ENCODE measurements at regions not wholly inside any gene's neighbourhood (a gene's known extent, or its start where the extent isn't known, plus 50 kb on each side); places are given as distances from the start of the nearest gene placed in this dataset.

GRCh38 chr16:63059676-63060075 lies 1023.4 kb upstream of the CDH8 start:
- peaks cover 12% of the 10 kb centered on the region for H3K9me3 Mint-ChIP-seq
- no peaks in the 10 kb centered on the region for H3K4me1 ChIP-seq (ENCODE audit: insufficient read depth, low read length)
- no peak for DNase-seq
- no peak overlapping the region for H3K27ac ChIP-seq (ENCODE audit: low read depth in 1 of 2, low read length in 2 of 2)
- TF ChIP-seq, protein P1, sequence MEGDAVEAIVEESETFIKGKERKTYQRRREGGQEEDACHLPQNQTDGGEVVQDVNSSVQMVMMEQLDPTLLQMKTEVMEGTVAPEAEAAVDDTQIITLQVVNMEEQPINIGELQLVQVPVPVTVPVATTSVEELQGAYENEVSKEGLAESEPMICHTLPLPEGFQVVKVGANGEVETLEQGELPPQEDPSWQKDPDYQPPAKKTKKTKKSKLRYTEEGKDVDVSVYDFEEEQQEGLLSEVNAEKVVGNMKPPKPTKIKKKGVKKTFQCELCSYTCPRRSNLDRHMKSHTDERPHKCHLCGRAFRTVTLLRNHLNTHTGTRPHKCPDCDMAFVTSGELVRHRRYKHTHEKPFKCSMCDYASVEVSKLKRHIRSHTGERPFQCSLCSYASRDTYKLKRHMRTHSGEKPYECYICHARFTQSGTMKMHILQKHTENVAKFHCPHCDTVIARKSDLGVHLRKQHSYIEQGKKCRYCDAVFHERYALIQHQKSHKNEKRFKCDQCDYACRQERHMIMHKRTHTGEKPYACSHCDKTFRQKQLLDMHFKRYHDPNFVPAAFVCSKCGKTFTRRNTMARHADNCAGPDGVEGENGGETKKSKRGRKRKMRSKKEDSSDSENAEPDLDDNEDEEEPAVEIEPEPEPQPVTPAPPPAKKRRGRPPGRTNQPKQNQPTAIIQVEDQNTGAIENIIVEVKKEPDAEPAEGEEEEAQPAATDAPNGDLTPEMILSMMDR (IDR thresholded peaks at IDR 0.05), result no peak
- ChIA-PET CTCF (no interaction called here), POLR2A (no interaction called here)
- H3K9me3 ChIP-seq (ENCODE audit: control insufficient read depth in 1 of 2, insufficient read depth in 1 of 2, low read length in 2 of 2), result peaks cover 8 to 9% of the 10 kb centered on the region in 2 experiments
- intact Hi-C loops (cut with DNase I, micrococcal nuclease), result no loop called here
- no peak for ATAC-seq (ENCODE audit: poor library complexity)
- H3K27me3 Mint-ChIP-seq, result no peaks in the 10 kb centered on the region
- no peak overlapping the region for H3K4me3 Mint-ChIP-seq
- H3K4me3 ChIP-seq (ENCODE audit: low read length), result no peak overlapping the region
- H3K36me3 ChIP-seq (ENCODE audit: insufficient read depth, low read length), result no peaks in the 10 kb centered on the region
- no peaks in the 10 kb centered on the region for H3K27me3 ChIP-seq (ENCODE audit: control insufficient read depth in 1 of 2, insufficient read depth in 2 of 2, low read length in 2 of 2)
- H3K4me1 Mint-ChIP-seq (ENCODE audit: low read depth), result no peaks in the 10 kb centered on the region
- no peaks in the 10 kb centered on the region for H3K36me3 Mint-ChIP-seq (ENCODE audit: low read depth)
- H3K27ac Mint-ChIP-seq, result no peak overlapping the region

DNA sequence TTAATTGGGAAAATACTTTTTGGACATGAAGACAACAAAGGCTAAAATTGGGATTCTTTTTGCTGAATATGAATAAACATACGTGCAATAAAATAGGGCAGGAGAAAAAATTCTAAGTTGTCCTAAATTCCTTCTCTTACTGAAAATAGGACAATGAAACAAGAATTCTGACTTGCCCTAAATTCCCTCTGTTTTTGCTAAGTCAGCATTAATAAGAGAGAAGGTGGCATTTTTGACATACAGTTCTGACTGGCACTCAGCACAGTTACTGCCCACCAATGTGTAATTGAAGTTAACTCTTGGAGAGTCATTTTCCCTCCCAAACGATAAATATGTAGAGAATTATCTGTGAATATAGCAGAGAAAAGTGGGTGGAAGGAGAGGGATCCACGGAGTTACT lies 1021.1 kb upstream of the CDH8 start:
- H3K27ac ChIP-seq (ENCODE audit: low read depth in 1 of 2, low read length in 2 of 2), result no peak overlapping the region
- no peaks in the 10 kb centered on the region for H3K27me3 ChIP-seq (ENCODE audit: control insufficient read depth in 1 of 2, insufficient read depth in 2 of 2, low read length in 2 of 2)
- no peaks in the 10 kb centered on the region for H3K36me3 ChIP-seq (ENCODE audit: insufficient read depth, low read length)
- no peaks in the 10 kb centered on the region for H3K4me1 ChIP-seq (ENCODE audit: insufficient read depth, low read length)
- Mint-ChIP-seq H3K4me1 (ENCODE audit: low read depth) (no peaks in the 10 kb centered on the region), H3K27ac (no peak overlapping the region), H3K36me3 (ENCODE audit: low read depth) (no peaks in the 10 kb centered on the region), H3K4me3 (no peak overlapping the region), H3K9me3 (peaks cover 17% of the 10 kb centered on the region), H3K27me3 (no peaks in the 10 kb centered on the region)
- no peak overlapping the region for H3K4me3 ChIP-seq (ENCODE audit: low read length)
- CTCF ChIA-PET, result no interaction called here
- DNase-seq (no peak), ATAC-seq (ENCODE audit: poor library complexity) (no peak)
- TF ChIP-seq, protein P1 (IDR thresholded peaks at IDR 0.05), result no peak
- intact Hi-C loops (cut with DNase I, micrococcal nuclease), result no loop called here
- peaks cover 8% of the 10 kb centered on the region in 2 experiments for H3K9me3 ChIP-seq (ENCODE audit: control insufficient read depth in 1 of 2, insufficient read depth in 1 of 2, low read length in 2 of 2)
- POLR2A ChIA-PET, result no interaction called here

- H3K27ac ChIP-seq (ENCODE audit: low read depth in 1 of 2, low read length in 2 of 2), result no peak overlapping the region
- CTCF ChIA-PET, result no interaction called here
- peaks cover 0 to 14% of the 10 kb centered on the region in 2 experiments for H3K9me3 ChIP-seq (ENCODE audit: control insufficient read depth in 1 of 2, insufficient read depth in 1 of 2, low read length in 2 of 2)
- H3K4me1 ChIP-seq (ENCODE audit: insufficient read depth, low read length), result no peaks in the 10 kb centered on the region
- Mint-ChIP-seq H3K4me1 (ENCODE audit: low read depth) (no peaks in the 10 kb centered on the region), H3K9me3 (peaks cover 19% of the 10 kb centered on the region), H3K27ac (no peak overlapping the region), H3K4me3 (no peak overlapping the region), H3K36me3 (ENCODE audit: low read depth) (no peaks in the 10 kb centered on the region), H3K27me3 (no peaks in the 10 kb centered on the region)
- H3K36me3 ChIP-seq (ENCODE audit: insufficient read depth, low read length), result no peaks in the 10 kb centered on the region
- ATAC-seq (ENCODE audit: poor library complexity) (no peak), DNase-seq (no peak)
- POLR2A ChIA-PET, result no interaction called here
- intact Hi-C loops (cut with DNase I, micrococcal nuclease), result no loop called here
- no peak overlapping the region for H3K4me3 ChIP-seq (ENCODE audit: low read length)
- H3K27me3 ChIP-seq (ENCODE audit: control insufficient read depth in 1 of 2, insufficient read depth in 2 of 2, low read length in 2 of 2), result no peaks in the 10 kb centered on the region
- TF ChIP-seq, protein P1 (IDR thresholded peaks at IDR 0.05), result no peak
Observed at GRCh38 chr16:63050391-63050790, 1014.2 kb upstream of the CDH8 start.

Data from CD4-positive, alpha-beta T cell (primary cell).